ENCODE measurements at regions not wholly inside any gene's neighbourhood (a gene's known extent, or its start where the extent isn't known, plus 50 kb on each side); places are given as distances from the start of the nearest gene placed in this dataset.

DNA sequence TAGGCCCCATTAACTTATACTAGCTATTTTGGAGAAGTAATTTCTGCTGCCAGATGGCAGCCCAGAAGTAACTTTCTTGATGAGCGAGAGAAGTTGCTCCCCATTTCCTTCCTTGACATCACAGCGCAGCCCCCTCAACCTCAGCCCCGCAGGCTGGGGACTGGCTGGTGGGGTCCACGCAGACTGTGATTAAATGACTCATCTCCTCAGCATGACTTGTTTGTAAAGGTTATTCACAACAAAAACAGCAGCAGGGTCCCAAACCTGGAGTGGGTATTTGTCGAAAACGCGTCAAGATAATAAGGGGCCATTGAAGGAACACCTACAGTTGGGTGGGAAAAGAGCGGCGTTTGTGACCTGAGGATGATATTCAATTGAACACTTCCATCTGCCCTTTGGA, 120.6 kb downstream of the TXNL1 start:
- intact Hi-C loops (cut with DNase I), result no loop called here
- Histone ChIP-seq H3K27me3 (no peaks in the 10 kb centered on the region), H3K4me1 (no peaks in the 10 kb centered on the region), H3K9me3 (no peaks in the 10 kb centered on the region), H3K36me3 (no peaks in the 10 kb centered on the region), H3K27ac (no peak overlapping the region), H3K4me3 (no peak overlapping the region)
- DNase-seq (no peak), ATAC-seq (no peak)
- TF ChIP-seq, protein P1, sequence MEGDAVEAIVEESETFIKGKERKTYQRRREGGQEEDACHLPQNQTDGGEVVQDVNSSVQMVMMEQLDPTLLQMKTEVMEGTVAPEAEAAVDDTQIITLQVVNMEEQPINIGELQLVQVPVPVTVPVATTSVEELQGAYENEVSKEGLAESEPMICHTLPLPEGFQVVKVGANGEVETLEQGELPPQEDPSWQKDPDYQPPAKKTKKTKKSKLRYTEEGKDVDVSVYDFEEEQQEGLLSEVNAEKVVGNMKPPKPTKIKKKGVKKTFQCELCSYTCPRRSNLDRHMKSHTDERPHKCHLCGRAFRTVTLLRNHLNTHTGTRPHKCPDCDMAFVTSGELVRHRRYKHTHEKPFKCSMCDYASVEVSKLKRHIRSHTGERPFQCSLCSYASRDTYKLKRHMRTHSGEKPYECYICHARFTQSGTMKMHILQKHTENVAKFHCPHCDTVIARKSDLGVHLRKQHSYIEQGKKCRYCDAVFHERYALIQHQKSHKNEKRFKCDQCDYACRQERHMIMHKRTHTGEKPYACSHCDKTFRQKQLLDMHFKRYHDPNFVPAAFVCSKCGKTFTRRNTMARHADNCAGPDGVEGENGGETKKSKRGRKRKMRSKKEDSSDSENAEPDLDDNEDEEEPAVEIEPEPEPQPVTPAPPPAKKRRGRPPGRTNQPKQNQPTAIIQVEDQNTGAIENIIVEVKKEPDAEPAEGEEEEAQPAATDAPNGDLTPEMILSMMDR (IDR thresholded peaks at IDR 0.05), result no peak
- no peak for TF ChIP-seq POLR2A (IDR thresholded peaks at IDR 0.05)
- WGBS, 4 donors, result 92 to 98% (median 97%) methylated on average over 9 of the region's 9 CpGs

- TF ChIP-seq, protein P1 (IDR thresholded peaks at IDR 0.05), result no peak
- no peak for TF ChIP-seq POLR2A (IDR thresholded peaks at IDR 0.05)
- Histone ChIP-seq H3K4me1 (no peaks in the 10 kb centered on the region), H3K4me3 (no peak overlapping the region), H3K36me3 (no peaks in the 10 kb centered on the region), H3K27ac (no peak overlapping the region), H3K9me3 (no peaks in the 10 kb centered on the region), H3K27me3 (no peaks in the 10 kb centered on the region)
- WGBS, 4 donors, result 91 to 94% (median 93%) methylated on average over 4 of the region's 4 CpGs
- DNase-seq, result no peak
- intact Hi-C loops (cut with DNase I), result no loop called here
- no peak for ATAC-seq
Observed at GRCh38 chr18:56517196-56517595, 121.2 kb downstream of the TXNL1 start.

DNA sequence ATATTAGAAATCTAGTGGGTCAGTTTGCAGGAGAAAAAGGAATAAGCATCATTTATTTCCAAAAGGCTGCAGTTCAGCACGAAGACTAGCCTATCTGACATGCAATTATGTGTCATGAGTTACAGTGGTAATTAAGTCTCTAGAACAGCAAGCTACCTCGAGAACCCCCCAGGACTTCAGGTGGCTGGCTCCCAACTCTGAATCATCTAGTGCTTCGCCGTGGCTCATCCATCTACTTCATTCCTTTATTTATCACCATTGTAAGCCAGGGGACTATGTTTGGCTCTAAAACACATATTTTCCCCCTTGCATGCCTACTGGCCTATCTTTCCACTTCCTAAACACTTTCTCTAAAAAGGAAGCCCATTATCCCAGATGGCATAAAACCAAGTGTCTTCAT, 121.6 kb downstream of the TXNL1 start:
- TF ChIP-seq, protein P1 (IDR thresholded peaks at IDR 0.05), result no peak
- TF ChIP-seq POLR2A (IDR thresholded peaks at IDR 0.05), result no peak
- Histone ChIP-seq H3K4me1 (no peaks in the 10 kb centered on the region), H3K4me3 (no peak overlapping the region), H3K27me3 (no peaks in the 10 kb centered on the region), H3K36me3 (no peaks in the 10 kb centered on the region), H3K27ac (no peak overlapping the region), H3K9me3 (no peaks in the 10 kb centered on the region)
- DNase-seq (no peak), ATAC-seq (no peak)
- intact Hi-C loops (cut with DNase I), result no loop called here
- WGBS, 4 donors, result 87 to 95% (median 91%) methylated on average over 4 of the region's 4 CpGs

DNA sequence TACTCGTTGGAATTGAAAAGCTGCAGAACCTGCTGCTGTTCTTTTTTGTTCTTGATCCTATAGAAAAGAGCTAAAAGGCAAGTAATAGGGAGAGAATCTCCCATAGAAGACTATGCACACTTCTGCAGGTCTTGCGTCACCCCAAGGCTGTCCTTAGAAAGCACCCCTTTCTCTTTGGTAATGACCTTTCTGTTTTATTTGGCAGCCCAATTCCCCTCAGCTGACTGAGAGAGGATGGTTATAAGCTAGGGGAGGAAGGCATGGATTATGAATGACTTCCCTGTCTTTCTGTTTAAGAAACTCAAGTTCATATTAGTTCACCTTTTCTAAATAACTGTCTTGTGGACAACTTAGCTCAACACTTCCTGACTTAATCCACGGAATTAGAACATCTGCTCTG, 122.9 kb downstream of the TXNL1 start:
- 69 to 84% (median 77%) methylated on average over 3 of the region's 3 CpGs for whole genome bisulfite sequencing, 4 donors
- ATAC-seq (no peak), DNase-seq (no peak)
- H3K9me3 ChIP-seq, result no peaks in the 10 kb centered on the region
- intact Hi-C loops (cut with DNase I), result no loop called here
- TF ChIP-seq, protein P1 (IDR thresholded peaks at IDR 0.05), result no peak
- no peak for TF ChIP-seq POLR2A (IDR thresholded peaks at IDR 0.05)
- H3K4me1 ChIP-seq, result no peaks in the 10 kb centered on the region
- no peaks in the 10 kb centered on the region for H3K27me3 ChIP-seq
- H3K27ac ChIP-seq, result no peak overlapping the region
- no peaks in the 10 kb centered on the region for H3K36me3 ChIP-seq
- H3K4me3 ChIP-seq, result no peak overlapping the region
